Mesenchymal stem cell (in vitro differentiated cells and primary cell): ENCODE measurements at regions not wholly inside any gene's neighbourhood (a gene's known extent, or its start where the extent isn't known, plus 50 kb on each side); places are given as distances from the start of the nearest gene placed in this dataset.

Source experiments
- DNase-seq: peaks from one replicate; pipeline ENCODE4 v3.0.0-alpha.2; 2013
- H2AFZ ChIP-seq: one replicate; pipeline ENCODE4 v1.6.1; 2013; ENCODE audit warnings: low read depth, mild to moderate bottlenecking, control low read depth, inconsistent platforms, low read length, moderate library complexity
- H2AK5ac ChIP-seq: 2 replicates; pipeline ENCODE4 v1.6.1; 2013; ENCODE audit warnings: low read length, moderate library complexity, mild to moderate bottlenecking, inconsistent platforms; ENCODE audit not compliant: severe bottlenecking
- H2BK120ac ChIP-seq: one replicate; pipeline ENCODE4 v1.6.1; 2013; ENCODE audit warnings: low read depth, mild to moderate bottlenecking, inconsistent platforms, low read length, moderate library complexity
- H2BK12ac ChIP-seq, 2 experiments: one replicate each; pipeline ENCODE4 v1.6.1; 2013; ENCODE audit warnings: inconsistent platforms in 2 of 2, low read length in 2 of 2, mild to moderate bottlenecking in 2 of 2, moderate library complexity in 2 of 2, control low read depth in 1 of 2
- H2BK15ac ChIP-seq: one replicate; pipeline ENCODE4 v1.6.1; 2013; ENCODE audit warnings: mild to moderate bottlenecking, low read depth, inconsistent platforms; ENCODE audit not compliant: poor library complexity, severe bottlenecking
- H2BK5ac ChIP-seq: 2 replicates; pipeline ENCODE4 v1.6.1; 2013; ENCODE audit warnings: low read depth, mild to moderate bottlenecking, low read length, control low read depth, inconsistent platforms; ENCODE audit not compliant: poor library complexity, severe bottlenecking
- H3K14ac ChIP-seq, 2 experiments: one replicate each; pipeline ENCODE4 v1.6.1; 2013; ENCODE audit warnings: inconsistent platforms in 2 of 2, low read length in 2 of 2, control low read depth in 1 of 2, mild to moderate bottlenecking in 1 of 2, moderate library complexity in 1 of 2
- H3K18ac ChIP-seq, 2 experiments: one replicate each; pipeline ENCODE4 v1.6.1; 2013; ENCODE audit warnings: inconsistent platforms in 2 of 2, low read length in 2 of 2, control low read depth in 1 of 2, low read depth in 1 of 2, mild to moderate bottlenecking in 1 of 2
- H3K23ac ChIP-seq, 2 experiments: one replicate each; pipeline ENCODE4 v1.6.1; 2013; ENCODE audit warnings: inconsistent platforms in 2 of 2, low read length in 2 of 2, mild to moderate bottlenecking in 2 of 2, moderate library complexity in 2 of 2, control low read depth in 1 of 2
- H3K27ac ChIP-seq: 2 replicates; pipeline ENCODE4 v1.5.1; 2013; ENCODE audit warnings: mild to moderate bottlenecking, moderate library complexity, low read length, control low read depth, inconsistent platforms; ENCODE audit not compliant: poor library complexity, severe bottlenecking
- H3K27me3 ChIP-seq, 2 experiments: 2 replicates each; pipeline versions ENCODE4 v1.6.1 to v1.7.0; 2013; ENCODE audit warnings: low read length in 2 of 2, mild to moderate bottlenecking in 2 of 2, moderate library complexity in 2 of 2, control low read depth in 1 of 2, inconsistent platforms in 1 of 2; ENCODE audit not compliant: control insufficient read depth in 1 of 2, insufficient read depth in 1 of 2
- H3K36me3 ChIP-seq, 2 experiments: 2 replicates each; pipeline versions ENCODE4 v1.6.1 to v1.7.0; 2013; ENCODE audit warnings: low read length in 2 of 2, control low read depth in 1 of 2, inconsistent platforms in 1 of 2, low read depth in 1 of 2, mild to moderate bottlenecking in 1 of 2; ENCODE audit not compliant: insufficient read depth in 2 of 2, control insufficient read depth in 1 of 2
- H3K4ac ChIP-seq, 2 experiments: one replicate each; pipeline ENCODE4 v1.6.1; 2013; ENCODE audit warnings: inconsistent platforms in 2 of 2, low read length in 2 of 2, mild to moderate bottlenecking in 2 of 2, moderate library complexity in 2 of 2, control low read depth in 1 of 2, low read depth in 1 of 2
- H3K4me1 ChIP-seq: 2 replicates; pipeline ENCODE4 v1.6.1; 2013; ENCODE audit warnings: low read depth, low read length, control low read depth; ENCODE audit not compliant: control insufficient read depth, insufficient read depth
- H3K4me2 ChIP-seq: 2 replicates; pipeline ENCODE4 v1.6.1; 2013; ENCODE audit warnings: low read length, mild to moderate bottlenecking, inconsistent platforms; ENCODE audit not compliant: poor library complexity, severe bottlenecking
- H3K4me3 ChIP-seq, 2 experiments: 2 replicates each; pipeline versions ENCODE4 v1.5.1 to v1.7.0; 2013; ENCODE audit warnings: low read length in 2 of 2, mild to moderate bottlenecking in 2 of 2, control low read depth in 1 of 2, low read depth in 1 of 2; ENCODE audit not compliant: insufficient read depth in 1 of 2
- H3K79me1 ChIP-seq: replicated peaks from 2 replicates; pipeline ENCODE4 v1.6.1; 2013; ENCODE audit warnings: mild to moderate bottlenecking, control low read depth, low read length, inconsistent platforms; ENCODE audit not compliant: poor library complexity, severe bottlenecking
- H3K9ac ChIP-seq: 2 replicates; pipeline ENCODE4 v1.7.0; 2013; ENCODE audit warnings: mild to moderate bottlenecking, low read length, moderate library complexity
- H3K9me3 ChIP-seq: 2 replicates; pipeline ENCODE4 v1.7.0; 2013; ENCODE audit warnings: mild to moderate bottlenecking, low read length; ENCODE audit not compliant: control insufficient read depth
- H4K8ac ChIP-seq: one replicate; pipeline ENCODE4 v1.6.1; 2013; ENCODE audit warnings: inconsistent platforms, mild to moderate bottlenecking, low read length, moderate library complexity
- H4K91ac ChIP-seq: one replicate; pipeline ENCODE4 v1.6.1; 2013; ENCODE audit warnings: mild to moderate bottlenecking, low read length, inconsistent platforms
- WGBS: methylation state at CpG from one replicate; pipeline ENCODE4 v1.1.7; 2013; ENCODE audit warnings: mixed read lengths; 5-methylcytosine and 5-hydroxymethylcytosine counted together

- Histone ChIP-seq H3K18ac (no peak overlapping the region), H3K23ac (no peak overlapping the region), H3K9me3 (peaks cover 8% of the 10 kb centered on the region), H3K36me3 (no peaks in the 10 kb centered on the region), H3K4ac (no peak overlapping the region), H2BK12ac (no peak overlapping the region), H3K4me3 (no peak overlapping the region), H3K9ac (no peak overlapping the region), H2BK5ac (no peak overlapping the region), H3K27ac (no peak overlapping the region), H3K79me1 (no peaks in the 10 kb centered on the region), H3K4me2 (no peak overlapping the region), H4K8ac (no peak overlapping the region), H3K27me3 (no peaks in the 10 kb centered on the region), H4K91ac (no peak overlapping the region), H2BK15ac (no peak overlapping the region), H3K14ac (no peak overlapping the region), H2AFZ (no peak overlapping the region), H3K4me1 (no peaks in the 10 kb centered on the region), H2AK5ac (no peak overlapping the region), H2BK120ac (no peak overlapping the region)
- WGBS: 13% methylated on average over 1 of the region's 4 CpGs
- DNase-seq: no peak
These were observed 347.6 kb downstream of the TMEM121 start for GRCh38 chr14:105873870-105874512.

- H3K27me3 ChIP-seq: no peaks in the 10 kb centered on the region
- H3K36me3 ChIP-seq: no peaks in the 10 kb centered on the region
- H3K4me1 ChIP-seq: no peaks in the 10 kb centered on the region
- H4K91ac ChIP-seq: no peak overlapping the region
- H3K27ac ChIP-seq: no peak overlapping the region
- no peak overlapping the region for H3K4me2 ChIP-seq
- no peak overlapping the region for H3K23ac ChIP-seq
- H2AK5ac ChIP-seq: no peak overlapping the region
- H3K9me3 ChIP-seq: no peaks in the 10 kb centered on the region
- no peak overlapping the region for H2BK5ac ChIP-seq
- H3K4me3 ChIP-seq: no peak overlapping the region
- no peak overlapping the region for H2BK120ac ChIP-seq
- no peak overlapping the region for H4K8ac ChIP-seq
- H3K18ac ChIP-seq: no peak overlapping the region
- 55% methylated on average over 3 of the region's 4 CpGs for WGBS
- no peak for DNase-seq
- no peak overlapping the region for H3K9ac ChIP-seq
- no peaks in the 10 kb centered on the region for H3K79me1 ChIP-seq
- H2AFZ ChIP-seq: no peak overlapping the region
- no peak overlapping the region for H2BK12ac ChIP-seq
- H2BK15ac ChIP-seq: no peak overlapping the region
- H3K4ac ChIP-seq: no peak overlapping the region
- no peak overlapping the region for H3K14ac ChIP-seq
These were observed 349.8 kb downstream of the TMEM121 start for GRCh38 chr14:105876158-105876557.

- Histone ChIP-seq H2AFZ (no peak overlapping the region), H3K9ac (no peak overlapping the region)
- 79% methylated on average over 8 of the region's 8 CpGs for WGBS
These were observed 350.4 kb downstream of the TMEM121 start for GRCh38 chr14:105876829-105877228.

GRCh38 chr14:105877645-105878044 lies 351.3 kb downstream of the TMEM121 start:
- no peak overlapping the region for H3K4me2 ChIP-seq
- H3K18ac ChIP-seq: no peak overlapping the region
- no peak overlapping the region for H3K23ac ChIP-seq
- no peak overlapping the region for H2BK120ac ChIP-seq
- H4K91ac ChIP-seq: no peak overlapping the region
- no peaks in the 10 kb centered on the region for H3K4me1 ChIP-seq
- H3K27me3 ChIP-seq: no peaks in the 10 kb centered on the region
- H3K27ac ChIP-seq: no peak overlapping the region
- no peak overlapping the region for H3K4ac ChIP-seq
- no peak overlapping the region for H2BK15ac ChIP-seq
- H3K14ac ChIP-seq: no peak overlapping the region
- 67% methylated on average over 5 of the region's 9 CpGs for WGBS
- no peak for DNase-seq
- no peaks in the 10 kb centered on the region for H3K79me1 ChIP-seq
- no peak overlapping the region for H2BK5ac ChIP-seq
- no peak overlapping the region for H2AK5ac ChIP-seq
- H3K9me3 ChIP-seq: no peaks in the 10 kb centered on the region
- H3K36me3 ChIP-seq: no peaks in the 10 kb centered on the region
- no peak overlapping the region for H2BK12ac ChIP-seq
- no peak overlapping the region for H3K9ac ChIP-seq
- H3K4me3 ChIP-seq: no peak overlapping the region
- no peak overlapping the region for H2AFZ ChIP-seq
- H4K8ac ChIP-seq: no peak overlapping the region

More at GRCh38 chr14:105876829-105877228, 350.4 kb downstream of the TMEM121 start:
- H3K4me1 ChIP-seq: no peaks in the 10 kb centered on the region
- H3K79me1 ChIP-seq: no peaks in the 10 kb centered on the region
- H3K27ac ChIP-seq: no peak overlapping the region
- H3K4me3 ChIP-seq: no peak overlapping the region
- no peak overlapping the region for H3K23ac ChIP-seq
- no peak overlapping the region for H3K4ac ChIP-seq
- H4K8ac ChIP-seq: no peak overlapping the region
- no peak overlapping the region for H3K4me2 ChIP-seq
- no peak overlapping the region for H3K14ac ChIP-seq
- no peaks in the 10 kb centered on the region for H3K36me3 ChIP-seq
- no peak overlapping the region for H3K18ac ChIP-seq
- no peaks in the 10 kb centered on the region for H3K9me3 ChIP-seq
- H2BK12ac ChIP-seq: no peak overlapping the region
- H2AK5ac ChIP-seq: no peak overlapping the region
- no peaks in the 10 kb centered on the region for H3K27me3 ChIP-seq
- no peak overlapping the region for H2BK15ac ChIP-seq
- no peak overlapping the region for H2BK5ac ChIP-seq
- no peak overlapping the region for H2BK120ac ChIP-seq
- no peak for DNase-seq
- H4K91ac ChIP-seq: no peak overlapping the region
